Hepatocyte (in vitro differentiated cells): ENCODE measurements at regions not wholly inside any gene's neighbourhood (a gene's known extent, or its start where the extent isn't known, plus 50 kb on each side); places are given as distances from the start of the nearest gene placed in this dataset.
"Not testable (repeated sequence)": the region's sequence is repeated elsewhere in the genome, so short reads cannot be mapped to it uniquely, and the experiment has no call there.

ENCODE experiments used
- DNase-seq: peaks from one replicate; pipeline ENCODE4 v3.0.0-alpha.2; 2016; ENCODE audit warnings: low spot score
- H2AFZ ChIP-seq: fragments of 200-600 bp; sonication (generic); 2 replicates; pipeline ENCODE4 v1.6.0; 2016; ENCODE audit warnings: antibody characterized with exemption, mild to moderate bottlenecking
- H3K27ac ChIP-seq: fragments of 200-600 bp; sonication (generic); 2 replicates; pipeline ENCODE4 v1.5.1; 2016; ENCODE audit warnings: mild to moderate bottlenecking
- H3K27me3 ChIP-seq: fragments of 200-600 bp; sonication (generic); 2 replicates; pipeline ENCODE4 v1.6.1; 2016
- H3K36me3 ChIP-seq: fragments of 200-600 bp; sonication (generic); replicated peaks from 2 replicates; pipeline ENCODE4 v1.5.1; 2016; ENCODE audit warnings: low read depth; ENCODE audit not compliant: insufficient read depth
- H3K4me1 ChIP-seq: fragments of 200-600 bp; sonication (generic); 2 replicates; pipeline ENCODE4 v1.5.1; 2016; ENCODE audit warnings: mild to moderate bottlenecking, moderate library complexity; ENCODE audit not compliant: insufficient read depth
- H3K4me2 ChIP-seq: fragments of 200-600 bp; sonication (generic); 2 replicates; pipeline ENCODE4 v1.6.0; 2016
- H3K4me3 ChIP-seq: fragments of 200-600 bp; sonication (generic); 2 replicates; pipeline ENCODE4 v1.5.1; 2016; ENCODE audit warnings: mild to moderate bottlenecking
- H3K79me2 ChIP-seq: fragments of 200-600 bp; sonication (generic); 2 replicates; pipeline ENCODE4 v1.6.0; 2017; ENCODE audit warnings: mild to moderate bottlenecking
- H3K9me2 ChIP-seq: fragments of 200-600 bp; sonication (generic); replicated peaks from 2 replicates; pipeline ENCODE4 v1.6.0; 2017; ENCODE audit warnings: mild to moderate bottlenecking; ENCODE audit not compliant: insufficient read depth
- H3K9me3 ChIP-seq: fragments of 200-600 bp; sonication (generic); 2 replicates; pipeline ENCODE4 v1.5.1; 2016; ENCODE audit warnings: low read depth, mild to moderate bottlenecking
- H4K20me1 ChIP-seq: fragments of 200-600 bp; sonication (generic); 2 replicates; pipeline ENCODE4 v1.6.0; 2016; ENCODE audit warnings: mild to moderate bottlenecking; ENCODE audit not compliant: insufficient read depth, poor library complexity, severe bottlenecking
- EZH2 ChIP-seq: fragments of 200-600 bp; sonication (generic); IDR thresholded peaks from 2 replicates; pipeline ENCODE4 v1.6.1; 2016; ENCODE audit warnings: antibody characterized with exemption, mild to moderate bottlenecking, borderline replicate concordance
- EZH2phosphoT487 ChIP-seq: fragments of 200-600 bp; sonication (generic); IDR thresholded peaks from one replicate; pipeline ENCODE4 v1.6.1; 2018; ENCODE audit warnings: antibody characterized with exemption, mild to moderate bottlenecking, low read depth, moderate library complexity; ENCODE audit not compliant: unreplicated experiment, severe bottlenecking
- WGBS: methylation state at CpG from one replicate; pipeline ENCODE4 v1.1.6; 2016; ENCODE audit warnings: low lambda C conversion rate; ENCODE audit errors: missing lambda C conversion rate; 5-methylcytosine and 5-hydroxymethylcytosine counted together
- TF ChIP-seq, protein P1 (sequence below): fragments of 200-600 bp; sonication (generic); IDR thresholded peaks from 2 replicates; pipeline ENCODE4 v1.5.1; 2016; ENCODE audit warnings: antibody characterized with exemption, mild to moderate bottlenecking; ENCODE audit not compliant: poor library complexity

DNA sequence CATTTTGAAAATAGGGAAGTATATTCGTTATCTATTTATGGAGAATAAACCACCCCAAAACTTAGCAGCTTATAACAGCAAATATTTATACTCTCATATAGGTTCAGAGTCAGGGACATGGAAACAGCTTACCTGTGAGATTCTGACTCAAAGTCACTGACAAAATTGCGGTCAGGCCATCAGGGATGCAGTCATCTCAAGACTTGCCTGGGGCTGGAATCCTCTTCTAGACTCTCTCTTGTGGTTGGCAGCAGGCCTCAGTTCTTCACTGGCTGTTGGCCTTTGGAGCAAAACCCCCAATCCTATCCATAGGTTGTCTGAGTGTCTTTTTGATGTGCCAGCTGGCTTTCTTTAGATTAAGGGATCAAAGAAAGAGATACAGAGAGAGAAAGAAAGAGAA, 275.6 kb downstream of the SEC61B start:
- Histone ChIP-seq H3K4me3 (no peak overlapping the region), H3K27me3 (no peaks in the 10 kb centered on the region), H3K27ac (no peak overlapping the region), H4K20me1 (no peaks in the 10 kb centered on the region), H3K4me1 (no peaks in the 10 kb centered on the region), H3K9me3 (no peaks in the 10 kb centered on the region), H3K9me2 (no peaks in the 10 kb centered on the region), H3K36me3 (no peaks in the 10 kb centered on the region), H3K79me2 (no peaks in the 10 kb centered on the region), H2AFZ (no peak overlapping the region), H3K4me2 (no peak overlapping the region)
- 92% methylated on average over 2 of the region's 2 CpGs for WGBS
- TF ChIP-seq EZH2phosphoT487 = no peak
- TF ChIP-seq EZH2 = no peak
- TF ChIP-seq, protein P1, sequence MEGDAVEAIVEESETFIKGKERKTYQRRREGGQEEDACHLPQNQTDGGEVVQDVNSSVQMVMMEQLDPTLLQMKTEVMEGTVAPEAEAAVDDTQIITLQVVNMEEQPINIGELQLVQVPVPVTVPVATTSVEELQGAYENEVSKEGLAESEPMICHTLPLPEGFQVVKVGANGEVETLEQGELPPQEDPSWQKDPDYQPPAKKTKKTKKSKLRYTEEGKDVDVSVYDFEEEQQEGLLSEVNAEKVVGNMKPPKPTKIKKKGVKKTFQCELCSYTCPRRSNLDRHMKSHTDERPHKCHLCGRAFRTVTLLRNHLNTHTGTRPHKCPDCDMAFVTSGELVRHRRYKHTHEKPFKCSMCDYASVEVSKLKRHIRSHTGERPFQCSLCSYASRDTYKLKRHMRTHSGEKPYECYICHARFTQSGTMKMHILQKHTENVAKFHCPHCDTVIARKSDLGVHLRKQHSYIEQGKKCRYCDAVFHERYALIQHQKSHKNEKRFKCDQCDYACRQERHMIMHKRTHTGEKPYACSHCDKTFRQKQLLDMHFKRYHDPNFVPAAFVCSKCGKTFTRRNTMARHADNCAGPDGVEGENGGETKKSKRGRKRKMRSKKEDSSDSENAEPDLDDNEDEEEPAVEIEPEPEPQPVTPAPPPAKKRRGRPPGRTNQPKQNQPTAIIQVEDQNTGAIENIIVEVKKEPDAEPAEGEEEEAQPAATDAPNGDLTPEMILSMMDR = no peak
- DNase-seq = no peak

DNA sequence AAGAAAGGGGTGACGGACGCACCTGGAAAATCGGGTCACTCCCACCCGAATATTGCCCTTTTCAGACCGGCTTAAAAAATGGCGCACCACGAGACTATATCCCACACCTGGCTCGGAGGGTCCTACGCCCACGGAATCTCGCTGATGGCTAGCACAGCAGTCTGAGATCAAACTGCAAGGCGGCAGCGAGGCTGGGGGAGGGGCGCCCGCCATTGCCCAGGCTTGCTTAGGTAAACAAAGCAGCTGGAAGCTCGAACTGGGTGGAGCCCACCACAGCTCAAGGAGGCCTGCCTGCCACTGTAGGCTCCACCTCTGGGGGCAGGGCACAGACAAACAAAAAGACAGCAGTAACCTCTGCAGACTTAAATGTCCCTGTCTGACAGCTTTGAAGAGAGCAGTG, 276.9 kb downstream of the SEC61B start:
- H3K4me3 ChIP-seq, H3K36me3 ChIP-seq, H3K4me1 ChIP-seq, H3K4me2 ChIP-seq, DNase-seq, H2AFZ ChIP-seq, H3K27ac ChIP-seq, H3K79me2 ChIP-seq, H3K9me2 ChIP-seq, H3K9me3 ChIP-seq, H4K20me1 ChIP-seq, H3K27me3 ChIP-seq: not testable (repeated sequence)
- 28% methylated on average over 15 of the region's 16 CpGs for WGBS

DNA sequence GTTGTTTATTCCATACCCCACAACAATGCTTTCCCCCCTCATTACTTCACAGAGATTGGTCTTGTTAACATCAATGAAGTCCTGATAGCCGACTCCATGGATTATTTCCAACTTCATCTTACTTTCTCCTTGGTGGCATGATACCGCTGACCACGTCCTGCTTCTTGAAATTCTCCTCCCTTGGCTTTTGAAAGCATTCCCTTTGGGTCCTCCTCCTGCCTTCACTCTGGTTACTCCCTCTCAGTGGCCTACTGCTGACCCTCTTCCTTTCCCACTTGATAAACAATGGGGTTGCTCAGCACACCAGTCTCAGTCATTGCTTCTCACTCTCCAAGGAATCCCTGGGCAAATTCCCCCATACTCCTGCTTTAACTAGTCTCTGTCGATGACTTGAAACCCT, 283.9 kb downstream of the SEC61B start:
- Histone ChIP-seq H3K79me2 (no peaks in the 10 kb centered on the region), H3K9me2 (no peaks in the 10 kb centered on the region), H3K9me3 (no peaks in the 10 kb centered on the region), H3K4me2 (no peak overlapping the region), H3K36me3 (no peaks in the 10 kb centered on the region), H3K27me3 (no peaks in the 10 kb centered on the region), H3K4me3 (no peak overlapping the region), H3K27ac (no peak overlapping the region), H4K20me1 (no peaks in the 10 kb centered on the region), H3K4me1 (no peaks in the 10 kb centered on the region), H2AFZ (no peak overlapping the region)
- 89% methylated on average over 4 of the region's 4 CpGs for WGBS
- DNase-seq = no peak
- no peak for TF ChIP-seq EZH2phosphoT487
- TF ChIP-seq EZH2 = no peak
- TF ChIP-seq, protein P1 = no peak

DNA sequence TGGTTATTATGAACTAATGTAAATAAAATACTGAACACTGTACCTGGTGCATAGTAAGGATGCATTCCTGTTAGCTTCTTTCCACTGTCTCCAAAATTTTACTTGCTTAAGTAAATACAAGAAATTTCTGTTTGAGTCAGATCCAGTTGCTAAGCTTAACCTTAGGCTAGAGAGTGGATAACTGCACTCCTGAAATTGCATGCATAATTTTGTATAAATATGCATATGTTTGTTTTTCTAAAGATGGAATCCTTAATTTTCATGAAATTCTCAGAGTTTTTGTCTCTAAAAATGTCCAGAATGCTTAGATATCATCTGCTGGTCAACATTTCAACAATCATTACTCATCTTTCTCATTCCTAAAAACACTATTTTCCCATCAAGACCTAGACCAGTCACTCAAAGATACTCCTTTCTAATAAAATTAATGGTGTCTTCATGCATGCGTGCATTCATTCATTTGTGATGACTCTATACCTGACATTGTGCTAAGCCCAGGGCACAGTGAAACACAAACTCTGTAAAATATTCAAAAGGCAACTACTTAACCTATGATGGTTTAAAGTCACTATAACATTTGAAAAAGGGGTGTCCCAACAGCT, 284.8 kb downstream of the SEC61B start:
- no peak overlapping the region for H2AFZ ChIP-seq
- DNase-seq = no peak

More for the DNA sequence above, 284.8 kb downstream of the SEC61B start:
- Histone ChIP-seq H3K4me3 (no peak overlapping the region), H3K27me3 (no peaks in the 10 kb centered on the region), H3K79me2 (no peaks in the 10 kb centered on the region), H4K20me1 (no peaks in the 10 kb centered on the region), H3K9me2 (no peaks in the 10 kb centered on the region), H3K4me2 (no peak overlapping the region), H3K36me3 (no peaks in the 10 kb centered on the region), H3K4me1 (no peaks in the 10 kb centered on the region), H3K27ac (no peak overlapping the region), H3K9me3 (no peaks in the 10 kb centered on the region)
- 76% methylated on average over 1 of the region's 1 CpG for WGBS
- TF ChIP-seq, protein P1 = no peak
- TF ChIP-seq EZH2phosphoT487 (no peak), EZH2 (no peak)
